K562 (cell line): ENCODE measurements at regions not wholly inside any gene's neighbourhood (a gene's known extent, or its start where the extent isn't known, plus 50 kb on each side); places are given as distances from the start of the nearest gene placed in this dataset.

Source experiments
- ATAC-seq: fragments of 200-7000 bp; cut with Tn5 transposase; 3 replicates; pipeline ENCODE4 v1.9.1; 2020; ENCODE audit warnings: moderate library complexity
- BruUV-seq: library from RNA; stranded (reverse); fragments of 400-500 nt; replicated peaks from 2 replicates; lab custom pipeline; 2021; lab: Mats Ljungman, UMichigan
- CTCF ChIA-PET: fragments of 300-600 bp; formaldehyde crosslinking; extraction: SDS; loops from one replicate; lab custom pipeline; 2021; ENCODE audit warnings: low intra/inter-chr PET ratio; lab: Yijun Ruan, JAX
- POLR2A ChIA-PET: fragments of 300-600, 350-650 bp; sonication (Branson Sonifier 250); formaldehyde crosslinking; extraction: SDS; loops from one replicate; lab custom pipeline; 2021; ENCODE audit warnings: antibody characterized with exemption, inconsistent platforms; lab: Yijun Ruan, JAX
- DNase-seq, 4 experiments: peaks; one replicate each; pipeline versions ENCODE4 v3.0.0 to v3.0.0-alpha.2; 2011 to 2018; ENCODE audit warnings: low spot score in 3 of 4, mixed read lengths in 3 of 4; ENCODE audit errors: extremely low read depth in 1 of 4
- FAIRE-seq: peaks from 2 replicates; lab custom pipeline; 2011; peaks lifted over from hg19 to GRCh38; lab: Jason Lieb, UNC
- H2AFZ ChIP-seq: 2 replicates; pipeline ENCODE4 v1.6.0; 2011; ENCODE audit warnings: low read depth, low read length, control low read depth, inconsistent platforms
- H3K27ac ChIP-seq: fragments of 200-600 bp; 3 replicates; pipeline ENCODE4 v1.8.0; 2011; ENCODE audit warnings: low read depth, mild to moderate bottlenecking, control low read depth, inconsistent platforms, low read length, moderate library complexity, mixed read lengths; ENCODE audit errors: extremely low read depth
- H3K27me3 ChIP-seq, 2 experiments: fragments of 300-600 bp in 1 of 2; 2 replicates in 1 of 2; 3 replicates in 1 of 2; pipeline versions ENCODE4 v1.6.0 to v1.8.0; 2011; ENCODE audit warnings: inconsistent platforms in 2 of 2, low read length in 2 of 2, mild to moderate bottlenecking in 1 of 2, mixed read lengths in 1 of 2, moderate library complexity in 1 of 2; ENCODE audit not compliant: control insufficient read depth in 2 of 2, insufficient read depth in 2 of 2
- H3K36me3 ChIP-seq: fragments of 300-600 bp; 3 replicates; pipeline ENCODE4 v1.8.0; 2011; ENCODE audit warnings: mild to moderate bottlenecking, low read length, inconsistent platforms; ENCODE audit not compliant: control insufficient read depth, insufficient read depth
- H3K4me1 ChIP-seq, 2 experiments: fragments of 200-600 bp in 1 of 2; replicated peaks in 1 of 2; 2 replicates in 1 of 2; 3 replicates in 1 of 2; pipeline versions ENCODE4 v1.5.1 to v1.8.0; 2011; ENCODE audit warnings: inconsistent platforms in 2 of 2, low read length in 2 of 2, mild to moderate bottlenecking in 1 of 2, mixed read lengths in 1 of 2, moderate library complexity in 1 of 2; ENCODE audit not compliant: control insufficient read depth in 2 of 2, insufficient read depth in 2 of 2
- H3K4me2 ChIP-seq: 2 replicates; pipeline ENCODE4 v1.6.1; 2011; ENCODE audit warnings: low read length, control low read depth, inconsistent platforms, mixed read lengths; ENCODE audit not compliant: insufficient read depth
- H3K4me3 ChIP-seq: fragments of 200-600 bp; sonication (generic), shearing (Covaris generic); 2 replicates; pipeline ENCODE4 v1.5.1; 2016; ENCODE audit warnings: control low read depth, inconsistent platforms
- H3K79me2 ChIP-seq: fragments of 200-600 bp; 3 replicates; pipeline ENCODE4 v1.8.0; 2011; ENCODE audit warnings: low read length, inconsistent platforms; ENCODE audit not compliant: control insufficient read depth, insufficient read depth
- H3K9ac ChIP-seq, 2 experiments: 2 replicates each; pipeline versions ENCODE4 v1.6.0 to v1.6.1; 2011; ENCODE audit warnings: low read depth in 2 of 2, low read length in 2 of 2, control low read depth in 1 of 2, inconsistent platforms in 1 of 2, mild to moderate bottlenecking in 1 of 2, mixed read lengths in 1 of 2; ENCODE audit not compliant: insufficient read depth in 1 of 2
- H3K9me1 ChIP-seq: one replicate; pipeline ENCODE4 v1.6.0; 2011; ENCODE audit warnings: inconsistent platforms, mild to moderate bottlenecking, low read length, moderate library complexity; ENCODE audit not compliant: control insufficient read depth, insufficient read depth
- H3K9me3 ChIP-seq: replicated peaks from 2 replicates; pipeline ENCODE4 v1.5.1; 2011; ENCODE audit warnings: low read depth, low read length, inconsistent platforms; ENCODE audit not compliant: control insufficient read depth, insufficient read depth
- H4K20me1 ChIP-seq: replicated peaks from 2 replicates; pipeline ENCODE4 v1.6.1; 2011; ENCODE audit warnings: low read length, inconsistent platforms, mixed read lengths; ENCODE audit not compliant: control insufficient read depth, insufficient read depth
- EGR1 ChIP-seq: fragments of 450-650 bp; conservative IDR thresholded peaks from 2 replicates; pipeline ENCODE4 v1.6.1; 2017; ENCODE audit warnings: mild to moderate bottlenecking
- HDAC3 ChIP-seq: fragments of 450-650 bp; IDR thresholded peaks from 2 replicates; pipeline ENCODE4 v1.6.1; 2018; ENCODE audit warnings: borderline replicate concordance, mild to moderate bottlenecking, moderate library complexity; ENCODE audit not compliant: partially characterized antibody
- HMGN3 ChIP-seq: IDR thresholded peaks from 2 replicates; pipeline ENCODE4 v1.6.1; 2011; ENCODE audit warnings: borderline replicate concordance, low read depth, mild to moderate bottlenecking, mixed read lengths, low read length; ENCODE audit not compliant: insufficient read length; ENCODE audit errors: extremely low read depth
- IRF2 ChIP-seq: sonication (generic); formaldehyde crosslinking; IDR thresholded peaks from 2 replicates; pipeline ENCODE4 v1.8.1; 2022; ENCODE audit warnings: mild to moderate bottlenecking, missing genetic modification reagents
- KDM2B ChIP-seq: fragments of 250-450 bp; sonication (Bioruptor Pico); IDR thresholded peaks from 2 replicates; pipeline ENCODE4 v1.8.0; 2021; ENCODE audit warnings: mild to moderate bottlenecking, moderate library complexity
- KDM5B ChIP-seq: fragments of 200-600 bp; sonication (generic); IDR thresholded peaks from 2 replicates; pipeline ENCODE4 v1.6.1; 2012; ENCODE audit warnings: low read depth, mild to moderate bottlenecking, moderate library complexity, low read length, control low read depth, inconsistent platforms; ENCODE audit not compliant: insufficient replicate concordance
- MAFG ChIP-seq: fragments of 450-650 bp; conservative IDR thresholded peaks from 2 replicates; pipeline ENCODE4 v1.6.1; 2016; ENCODE audit warnings: missing genetic modification characterization, missing compliant biosample characterization
- RBM15 ChIP-seq: fragments of 200-400 bp; formaldehyde crosslinking; IDR thresholded peaks from 2 replicates; pipeline ENCODE4 v1.6.1; 2018; ENCODE audit warnings: mild to moderate bottlenecking, low read length, moderate library complexity; ENCODE audit not compliant: insufficient read depth
- ZNF263 ChIP-seq: sonication (generic); formaldehyde crosslinking; IDR thresholded peaks from 2 replicates; pipeline ENCODE4 v1.8.0; 2022; ENCODE audit warnings: mild to moderate bottlenecking, missing genetic modification reagents, borderline replicate concordance
- ZNF311 ChIP-seq: fragments of 250-450 bp; sonication (Bioruptor Pico); IDR thresholded peaks from 2 replicates; pipeline ENCODE4 v1.4.0; 2020; ENCODE audit warnings: mild to moderate bottlenecking, moderate library complexity
- ZNF41 ChIP-seq: fragments of 250-450 bp; sonication (Bioruptor Pico); conservative IDR thresholded peaks from 2 replicates; pipeline ENCODE4 v1.4.0; 2020; ENCODE audit warnings: mild to moderate bottlenecking
- ZNF830 ChIP-seq: fragments of 250-450 bp; sonication (Bioruptor Pico); IDR thresholded peaks from 2 replicates; pipeline ENCODE4 v1.5.0; 2021; ENCODE audit warnings: mild to moderate bottlenecking
- WGBS: fragments of 100-300 bp; shearing (Covaris generic); methylation state at CpG from one replicate; pipeline ENCODE4 v1.1.6; 2016; ENCODE audit warnings: low coverage, mixed read lengths; ENCODE audit not compliant: insufficient coverage; ENCODE audit errors: missing lambda C conversion rate; 5-methylcytosine and 5-hydroxymethylcytosine counted together
- in situ Hi-C: fragments of 300-500 bp; cut with MboI; formaldehyde crosslinking; loops from 4 replicates; pipeline ENCODE4 v1.15.0; 2018; ENCODE audit warnings: inconsistent platforms, mixed read lengths
- intact Hi-C: fragments of 100-400 bp; cut with micrococcal nuclease; formaldehyde crosslinking; loops from 2 replicates; pipeline ENCODE4 v1.14.2; 2022
- TF ChIP-seq, protein P1 (sequence below), 2 experiments: fragments of 150-350 bp in 1 of 2; IDR thresholded peaks; 2 replicates each; pipeline ENCODE4 v1.6.1; 2012 to 2016; ENCODE audit warnings: low read depth in 2 of 2, low read length in 2 of 2, mild to moderate bottlenecking in 1 of 2, moderate library complexity in 1 of 2
- TF ChIP-seq, protein P2 (sequence below): fragments of 450-650 bp; formaldehyde crosslinking; IDR thresholded peaks from 2 replicates; pipeline ENCODE4 v1.4.0; 2022; ENCODE audit warnings: missing genetic modification characterization
- TF ChIP-seq, protein P3 (sequence below): fragments of 450-650 bp; IDR thresholded peaks from 2 replicates; pipeline ENCODE4 v1.6.1; 2018; ENCODE audit warnings: mild to moderate bottlenecking, low read depth; ENCODE audit not compliant: partially characterized antibody

DNA sequence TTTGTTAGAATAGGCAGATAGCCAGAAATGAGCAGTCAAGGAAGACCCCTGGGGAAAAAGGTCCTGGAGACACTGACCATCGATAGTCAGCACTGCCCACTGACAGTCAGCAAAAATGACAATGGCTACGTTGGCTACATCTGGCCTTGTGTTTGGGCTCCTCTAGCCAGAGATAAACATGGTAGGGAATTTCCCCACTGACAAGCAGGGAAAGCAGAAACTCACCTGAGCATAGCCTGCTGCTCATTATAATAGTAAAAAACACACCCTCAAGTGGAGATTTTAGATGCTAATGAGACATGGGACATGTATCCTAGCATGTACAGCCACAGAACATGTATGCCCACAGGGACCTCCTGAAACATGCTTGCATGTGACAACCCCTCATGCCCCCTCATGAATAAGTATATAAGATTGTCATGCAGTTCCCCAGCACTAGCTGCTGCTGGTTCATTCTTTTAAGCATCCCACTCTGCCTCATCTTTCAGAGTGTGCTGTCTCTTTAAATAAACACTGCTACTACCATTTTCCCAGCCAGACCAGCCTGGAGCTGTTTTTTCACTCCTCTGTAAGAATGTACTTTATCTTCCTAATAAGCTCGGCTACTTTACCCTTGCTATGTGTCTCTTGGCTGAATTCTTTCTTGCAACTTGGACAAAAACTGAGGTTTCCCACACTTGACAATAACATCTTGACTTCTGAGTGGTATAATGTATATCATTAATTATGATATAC is 550.1 kb upstream of the CDH8 start:
- Histone ChIP-seq H3K27ac (no peak overlapping the region), H4K20me1 (no peaks in the 10 kb centered on the region), H3K4me3 (no peak overlapping the region), H2AFZ (no peak overlapping the region), H3K4me2 (no peak overlapping the region), H3K9me1 (no peaks in the 10 kb centered on the region), H3K9ac (no peak overlapping the region), H3K36me3 (no peaks in the 10 kb centered on the region), H3K27me3 (no peaks in the 10 kb centered on the region), H3K4me1 (no peaks in the 10 kb centered on the region), H3K79me2 (no peaks in the 10 kb centered on the region), H3K9me3 (no peaks in the 10 kb centered on the region)
- FAIRE-seq = no peak
- ATAC-seq = no peak
- in situ Hi-C loops = no loop called here
- intact Hi-C loops = no loop called here
- WGBS = 0% methylated on average over 3 of the region's 3 CpGs
- POLR2A ChIA-PET = no interaction called here
- no TSS peak for BruUV-seq
- DNase-seq = no peak
- CTCF ChIA-PET = no interaction called here
- TF ChIP-seq HMGN3 (no peak), KDM5B (no peak), IRF2 (CRISPR knock-in tag) (no peak), MAFG (tag) (no peak), HDAC3 (no peak), ZNF830 (CRISPR knock-in tag) (no peak), EGR1 (no peak), ZNF311 (no peak), ZNF41 (no peak), KDM2B (no peak), RBM15 (no peak), ZNF263 (CRISPR knock-in tag) (no peak)
- TF ChIP-seq, protein P1, sequence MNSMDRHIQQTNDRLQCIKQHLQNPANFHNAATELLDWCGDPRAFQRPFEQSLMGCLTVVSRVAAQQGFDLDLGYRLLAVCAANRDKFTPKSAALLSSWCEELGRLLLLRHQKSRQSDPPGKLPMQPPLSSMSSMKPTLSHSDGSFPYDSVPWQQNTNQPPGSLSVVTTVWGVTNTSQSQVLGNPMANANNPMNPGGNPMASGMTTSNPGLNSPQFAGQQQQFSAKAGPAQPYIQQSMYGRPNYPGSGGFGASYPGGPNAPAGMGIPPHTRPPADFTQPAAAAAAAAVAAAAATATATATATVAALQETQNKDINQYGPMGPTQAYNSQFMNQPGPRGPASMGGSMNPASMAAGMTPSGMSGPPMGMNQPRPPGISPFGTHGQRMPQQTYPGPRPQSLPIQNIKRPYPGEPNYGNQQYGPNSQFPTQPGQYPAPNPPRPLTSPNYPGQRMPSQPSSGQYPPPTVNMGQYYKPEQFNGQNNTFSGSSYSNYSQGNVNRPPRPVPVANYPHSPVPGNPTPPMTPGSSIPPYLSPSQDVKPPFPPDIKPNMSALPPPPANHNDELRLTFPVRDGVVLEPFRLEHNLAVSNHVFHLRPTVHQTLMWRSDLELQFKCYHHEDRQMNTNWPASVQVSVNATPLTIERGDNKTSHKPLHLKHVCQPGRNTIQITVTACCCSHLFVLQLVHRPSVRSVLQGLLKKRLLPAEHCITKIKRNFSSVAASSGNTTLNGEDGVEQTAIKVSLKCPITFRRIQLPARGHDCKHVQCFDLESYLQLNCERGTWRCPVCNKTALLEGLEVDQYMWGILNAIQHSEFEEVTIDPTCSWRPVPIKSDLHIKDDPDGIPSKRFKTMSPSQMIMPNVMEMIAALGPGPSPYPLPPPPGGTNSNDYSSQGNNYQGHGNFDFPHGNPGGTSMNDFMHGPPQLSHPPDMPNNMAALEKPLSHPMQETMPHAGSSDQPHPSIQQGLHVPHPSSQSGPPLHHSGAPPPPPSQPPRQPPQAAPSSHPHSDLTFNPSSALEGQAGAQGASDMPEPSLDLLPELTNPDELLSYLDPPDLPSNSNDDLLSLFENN (IDR thresholded peaks at IDR 0.05; ENCODE audit: low read depth in 2 of 2, low read length in 2 of 2) = no peak
- TF ChIP-seq, protein P2, sequence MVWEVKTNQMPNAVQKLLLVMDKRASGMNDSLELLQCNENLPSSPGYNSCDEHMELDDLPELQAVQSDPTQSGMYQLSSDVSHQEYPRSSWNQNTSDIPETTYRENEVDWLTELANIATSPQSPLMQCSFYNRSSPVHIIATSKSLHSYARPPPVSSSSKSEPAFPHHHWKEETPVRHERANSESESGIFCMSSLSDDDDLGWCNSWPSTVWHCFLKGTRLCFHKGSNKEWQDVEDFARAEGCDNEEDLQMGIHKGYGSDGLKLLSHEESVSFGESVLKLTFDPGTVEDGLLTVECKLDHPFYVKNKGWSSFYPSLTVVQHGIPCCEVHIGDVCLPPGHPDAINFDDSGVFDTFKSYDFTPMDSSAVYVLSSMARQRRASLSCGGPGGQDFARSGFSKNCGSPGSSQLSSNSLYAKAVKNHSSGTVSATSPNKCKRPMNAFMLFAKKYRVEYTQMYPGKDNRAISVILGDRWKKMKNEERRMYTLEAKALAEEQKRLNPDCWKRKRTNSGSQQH (CRISPR knock-in tag) = no peak
- TF ChIP-seq, protein P3, sequence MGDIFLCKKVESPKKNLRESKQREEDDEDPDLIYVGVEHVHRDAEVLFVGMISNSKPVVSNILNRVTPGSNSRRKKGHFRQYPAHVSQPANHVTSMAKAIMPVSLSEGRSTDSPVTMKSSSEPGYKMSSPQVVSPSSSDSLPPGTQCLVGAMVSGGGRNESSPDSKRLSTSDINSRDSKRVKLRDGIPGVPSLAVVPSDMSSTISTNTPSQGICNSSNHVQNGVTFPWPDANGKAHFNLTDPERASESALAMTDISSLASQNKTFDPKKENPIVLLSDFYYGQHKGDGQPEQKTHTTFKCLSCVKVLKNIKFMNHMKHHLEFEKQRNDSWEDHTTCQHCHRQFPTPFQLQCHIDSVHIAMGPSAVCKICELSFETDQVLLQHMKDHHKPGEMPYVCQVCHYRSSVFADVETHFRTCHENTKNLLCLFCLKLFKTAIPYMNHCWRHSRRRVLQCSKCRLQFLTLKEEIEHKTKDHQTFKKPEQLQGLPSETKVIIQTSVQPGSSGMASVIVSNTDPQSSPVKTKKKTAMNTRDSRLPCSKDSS = no peak
